Gastroesophageal sphincter (tissue), 3 donors: ENCODE measurements at regions not wholly inside any gene's neighbourhood (a gene's known extent, or its start where the extent isn't known, plus 50 kb on each side); places are given as distances from the start of the nearest gene placed in this dataset.

Experiments used
- EP300 ChIP-seq: sonication (generic); formaldehyde crosslinking; IDR thresholded peaks from one replicate; pipeline ENCODE4 v1.6.1; 2017; ENCODE audit warnings: antibody characterized with exemption, mild to moderate bottlenecking
- POLR2A ChIP-seq, 2 donors: fragments of 450-650 bp; IDR thresholded peaks; one replicate each; pipeline ENCODE4 v1.6.1; 2017; ENCODE audit warnings: antibody characterized with exemption in 2 of 2, mild to moderate bottlenecking in 2 of 2, moderate library complexity in 1 of 2
- POLR2AphosphoS5 ChIP-seq: sonication (generic); formaldehyde crosslinking; IDR thresholded peaks from one replicate; pipeline ENCODE4 v1.6.1; 2017; ENCODE audit warnings: antibody characterized with exemption
- TF ChIP-seq, protein P1 (sequence below), 4 experiments: fragments of 200-600 bp in 2 of 4; fragments of 450-650 bp in 2 of 4; sonication (generic) in 1 of 4; IDR thresholded peaks; one replicate each; pipeline ENCODE4 v1.5.1; 2017 to 2019; ENCODE audit warnings: antibody characterized with exemption in 4 of 4, mild to moderate bottlenecking in 2 of 4, moderate library complexity in 2 of 4

DNA sequence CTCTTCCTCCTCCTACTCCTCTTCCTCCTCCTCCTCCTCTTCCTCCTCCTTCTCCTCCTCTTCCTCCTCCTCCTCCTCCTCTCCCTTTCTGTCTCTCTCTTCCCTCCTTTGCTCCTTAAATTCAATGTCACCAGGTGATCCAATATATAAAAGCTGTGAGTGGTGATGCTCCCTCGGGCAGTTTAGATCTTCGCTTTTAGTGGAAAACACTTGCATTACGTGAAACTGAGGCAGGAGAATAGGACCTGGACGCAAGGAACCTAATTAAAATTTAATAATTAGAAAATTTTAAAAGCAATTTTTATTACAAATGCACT is 279.7 kb downstream of the XXYLT1 start:
- TF ChIP-seq, protein P1, sequence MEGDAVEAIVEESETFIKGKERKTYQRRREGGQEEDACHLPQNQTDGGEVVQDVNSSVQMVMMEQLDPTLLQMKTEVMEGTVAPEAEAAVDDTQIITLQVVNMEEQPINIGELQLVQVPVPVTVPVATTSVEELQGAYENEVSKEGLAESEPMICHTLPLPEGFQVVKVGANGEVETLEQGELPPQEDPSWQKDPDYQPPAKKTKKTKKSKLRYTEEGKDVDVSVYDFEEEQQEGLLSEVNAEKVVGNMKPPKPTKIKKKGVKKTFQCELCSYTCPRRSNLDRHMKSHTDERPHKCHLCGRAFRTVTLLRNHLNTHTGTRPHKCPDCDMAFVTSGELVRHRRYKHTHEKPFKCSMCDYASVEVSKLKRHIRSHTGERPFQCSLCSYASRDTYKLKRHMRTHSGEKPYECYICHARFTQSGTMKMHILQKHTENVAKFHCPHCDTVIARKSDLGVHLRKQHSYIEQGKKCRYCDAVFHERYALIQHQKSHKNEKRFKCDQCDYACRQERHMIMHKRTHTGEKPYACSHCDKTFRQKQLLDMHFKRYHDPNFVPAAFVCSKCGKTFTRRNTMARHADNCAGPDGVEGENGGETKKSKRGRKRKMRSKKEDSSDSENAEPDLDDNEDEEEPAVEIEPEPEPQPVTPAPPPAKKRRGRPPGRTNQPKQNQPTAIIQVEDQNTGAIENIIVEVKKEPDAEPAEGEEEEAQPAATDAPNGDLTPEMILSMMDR (IDR thresholded peaks at IDR 0.05): no peak
- no peak for TF ChIP-seq POLR2A (IDR thresholded peaks at IDR 0.05)
- no peak for TF ChIP-seq POLR2AphosphoS5
- no peak for TF ChIP-seq EP300
